ENCODE measurements at regions not wholly inside any gene's neighbourhood (a gene's known extent, or its start where the extent isn't known, plus 50 kb on each side); places are given as distances from the start of the nearest gene placed in this dataset.

DNA sequence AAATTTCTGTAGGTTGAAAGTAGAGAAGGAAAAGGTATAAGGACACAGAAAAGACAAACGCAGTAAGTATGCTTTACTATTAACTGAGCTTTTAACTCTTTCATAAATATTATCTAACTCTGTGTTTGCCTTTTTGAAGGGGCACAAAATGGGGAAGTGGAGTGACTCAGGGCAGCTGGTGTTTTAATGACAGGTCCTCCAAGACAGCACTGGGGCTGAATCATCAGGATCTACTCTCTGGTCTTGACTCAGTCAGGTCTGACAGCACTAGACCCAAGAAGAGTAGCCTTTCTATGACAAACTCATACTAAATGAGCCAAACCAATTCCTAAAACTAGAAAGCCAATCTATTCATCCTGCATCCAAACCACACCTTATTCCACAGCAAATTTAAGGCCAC, 102.2 kb downstream of the APTX start:
- Histone ChIP-seq H3K4me1 (no peaks in the 10 kb centered on the region), H3K27me3 (peaks cover 0 to 17% (median 0%) of the 10 kb centered on the region in 7 donors), H3K9me3 (peaks cover 0 to 19% (median 0%) of the 10 kb centered on the region in 11 donors), H3K27ac (no peak overlapping the region), H3K36me3 (no peaks in the 10 kb centered on the region), H3K4me3 (no peak overlapping the region)
- TF ChIP-seq, protein P1, sequence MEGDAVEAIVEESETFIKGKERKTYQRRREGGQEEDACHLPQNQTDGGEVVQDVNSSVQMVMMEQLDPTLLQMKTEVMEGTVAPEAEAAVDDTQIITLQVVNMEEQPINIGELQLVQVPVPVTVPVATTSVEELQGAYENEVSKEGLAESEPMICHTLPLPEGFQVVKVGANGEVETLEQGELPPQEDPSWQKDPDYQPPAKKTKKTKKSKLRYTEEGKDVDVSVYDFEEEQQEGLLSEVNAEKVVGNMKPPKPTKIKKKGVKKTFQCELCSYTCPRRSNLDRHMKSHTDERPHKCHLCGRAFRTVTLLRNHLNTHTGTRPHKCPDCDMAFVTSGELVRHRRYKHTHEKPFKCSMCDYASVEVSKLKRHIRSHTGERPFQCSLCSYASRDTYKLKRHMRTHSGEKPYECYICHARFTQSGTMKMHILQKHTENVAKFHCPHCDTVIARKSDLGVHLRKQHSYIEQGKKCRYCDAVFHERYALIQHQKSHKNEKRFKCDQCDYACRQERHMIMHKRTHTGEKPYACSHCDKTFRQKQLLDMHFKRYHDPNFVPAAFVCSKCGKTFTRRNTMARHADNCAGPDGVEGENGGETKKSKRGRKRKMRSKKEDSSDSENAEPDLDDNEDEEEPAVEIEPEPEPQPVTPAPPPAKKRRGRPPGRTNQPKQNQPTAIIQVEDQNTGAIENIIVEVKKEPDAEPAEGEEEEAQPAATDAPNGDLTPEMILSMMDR (IDR thresholded peaks at IDR 0.05) = no peak
- 74 to 82% methylated on average over 1 of the region's 1 CpG for WGBS, 2 donors
- intact Hi-C loops (cut with DNase I) = no loop called here
- no peak for DNase-seq
- no peak for ATAC-seq

DNA sequence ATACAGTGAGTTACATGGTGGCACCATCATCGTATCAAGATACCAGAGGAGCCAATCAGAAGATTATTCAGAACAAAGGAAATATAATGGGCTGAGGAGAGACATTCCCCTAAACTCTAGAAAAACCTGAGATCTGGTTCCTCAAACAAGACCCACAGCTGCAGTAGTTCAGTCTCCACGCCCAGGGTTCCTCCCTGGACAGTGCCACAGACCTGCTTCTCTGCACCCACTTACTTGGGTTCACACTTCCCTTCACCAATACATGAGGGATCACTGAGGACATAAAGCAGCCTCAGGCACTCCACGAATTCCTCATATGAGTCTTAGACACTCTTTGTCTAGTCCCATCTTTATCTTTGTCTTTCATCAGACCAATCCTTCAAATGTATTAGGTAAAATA, 101.7 kb downstream of the APTX start:
- peaks cover 0 to 19% (median 0%) of the 10 kb centered on the region in 11 donors for H3K9me3 ChIP-seq
- intact Hi-C loops (cut with DNase I) = loop anchor here in 1 of 10 donors (10.0 kb wide), 1 partner anchor 65 kb away; no protein-coding TSS in a partner anchor
- H3K27ac ChIP-seq = no peak overlapping the region
- H3K36me3 ChIP-seq = no peaks in the 10 kb centered on the region
- H3K27me3 ChIP-seq = peaks cover 0 to 23% (median 0%) of the 10 kb centered on the region in 7 donors
- 74 to 80% methylated on average over 3 of the region's 3 CpGs for WGBS, 2 donors
- TF ChIP-seq, protein P1 (IDR thresholded peaks at IDR 0.05) = no peak
- ATAC-seq (no peak), DNase-seq (no peak)
- H3K4me3 ChIP-seq = no peak overlapping the region
- no peaks in the 10 kb centered on the region for H3K4me1 ChIP-seq

DNA sequence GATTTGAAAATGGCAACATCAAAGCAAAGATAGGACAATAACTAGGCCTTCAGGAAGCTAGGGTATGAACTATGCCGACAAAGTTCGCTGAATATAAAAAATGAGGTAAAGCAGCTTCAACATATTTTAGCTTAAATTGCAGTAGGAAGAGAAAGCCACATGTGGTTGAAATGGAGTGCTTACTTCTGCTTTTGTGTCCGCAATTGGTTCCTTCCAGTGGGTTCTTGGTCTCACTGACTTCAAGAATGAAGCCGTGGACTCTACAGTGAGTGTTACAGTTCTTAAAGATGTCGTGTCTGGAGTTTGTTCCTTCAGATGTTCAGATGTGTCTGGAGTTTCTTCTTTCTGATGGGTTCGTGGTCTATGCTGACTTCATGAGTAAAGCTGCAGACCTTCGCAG, 95.2 kb downstream of the APTX start:
- Histone ChIP-seq H3K27me3 (peaks cover 0 to 62% (median 0%) of the 10 kb centered on the region in 7 donors), H3K4me1 (no peaks in the 10 kb centered on the region), H3K27ac (no peak overlapping the region), H3K9me3 (peaks cover 0 to 16% (median 0%) of the 10 kb centered on the region in 11 donors), H3K36me3 (no peaks in the 10 kb centered on the region), H3K4me3 (no peak overlapping the region)
- TF ChIP-seq, protein P1 (IDR thresholded peaks at IDR 0.05) = no peak
- ATAC-seq (no peak), DNase-seq (no peak)
- WGBS, 2 donors = 71 to 91% methylated on average over 7 of the region's 7 CpGs
- intact Hi-C loops (cut with DNase I) = loop anchor here in 1 of 10 donors (10.0 kb wide), 1 partner anchor 71 kb away; no protein-coding TSS in a partner anchor

DNA sequence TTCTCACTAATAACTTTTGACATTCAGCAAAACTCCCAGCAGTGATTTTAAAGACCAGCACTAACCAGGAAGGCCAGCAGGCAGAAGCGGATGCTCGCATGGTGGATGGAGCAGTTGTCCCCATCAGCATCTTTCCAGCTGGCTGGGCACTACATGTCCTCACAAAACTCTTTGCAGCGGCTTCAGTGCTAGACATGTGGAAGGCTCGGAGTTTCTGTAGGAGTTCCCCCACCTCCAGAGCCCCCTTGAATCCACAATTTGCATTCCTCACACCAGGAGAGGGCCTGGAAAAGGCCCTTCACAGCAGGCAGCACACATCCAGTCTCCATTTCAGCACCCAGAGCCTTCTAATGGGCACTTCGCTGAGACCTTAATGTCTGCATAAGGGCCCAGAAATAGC, 85.6 kb downstream of the APTX start:
- Histone ChIP-seq H3K27me3 (peaks cover 0 to 4% (median 0%) of the 10 kb centered on the region in 7 donors), H3K4me3 (no peak overlapping the region), H3K36me3 (no peaks in the 10 kb centered on the region), H3K27ac (no peak overlapping the region), H3K9me3 (no peaks in the 10 kb centered on the region), H3K4me1 (no peaks in the 10 kb centered on the region)
- TF ChIP-seq, protein P1 (IDR thresholded peaks at IDR 0.05) = no peak
- 80 to 84% methylated on average over 5 of the region's 5 CpGs for WGBS, 2 donors
- intact Hi-C loops (cut with DNase I) = no loop called here
- no peak for ATAC-seq
- DNase-seq = no peak
